Astrocyte (in vitro differentiated cells and primary cell): ENCODE measurements at regions not wholly inside any gene's neighbourhood (a gene's known extent, or its start where the extent isn't known, plus 50 kb on each side); places are given as distances from the start of the nearest gene placed in this dataset.

Experiments
- DNase-seq: peaks from one replicate; pipeline ENCODE4 v3.0.0-alpha.2; 2010; ENCODE audit warnings: low read depth
- FAIRE-seq: peaks from 2 replicates; lab custom pipeline; 2011; peaks lifted over from hg19 to GRCh38; lab: Jason Lieb, UNC
- H2AFZ ChIP-seq: 2 replicates; pipeline ENCODE4 v1.6.0; 2012; ENCODE audit warnings: low read depth, low read length, inconsistent platforms
- H3K27ac ChIP-seq: 2 replicates; pipeline ENCODE4 v1.5.1; 2011; ENCODE audit warnings: low read depth, low read length, inconsistent platforms
- H3K27me3 ChIP-seq: 2 replicates; pipeline ENCODE4 v1.6.0; 2011; ENCODE audit warnings: low read length, inconsistent platforms; ENCODE audit not compliant: insufficient read depth
- H3K36me3 ChIP-seq: 2 replicates; pipeline ENCODE4 v1.5.1; 2011; ENCODE audit warnings: low read length, inconsistent platforms; ENCODE audit not compliant: insufficient read depth
- H3K4me1 ChIP-seq: 2 replicates; pipeline ENCODE4 v1.5.1; 2011; ENCODE audit warnings: low read length, inconsistent platforms; ENCODE audit not compliant: insufficient read depth
- H3K4me2 ChIP-seq: 2 replicates; pipeline ENCODE4 v1.6.0; 2012; ENCODE audit warnings: low read length, inconsistent platforms
- H3K4me3 ChIP-seq: 2 replicates; pipeline ENCODE4 v1.5.1; 2011; ENCODE audit warnings: low read depth, mild to moderate bottlenecking, low read length, inconsistent platforms; ENCODE audit not compliant: insufficient read depth
- H3K79me2 ChIP-seq: 2 replicates; pipeline ENCODE4 v1.6.0; 2012; ENCODE audit warnings: mild to moderate bottlenecking, low read length, inconsistent platforms; ENCODE audit not compliant: insufficient read depth
- H3K9ac ChIP-seq: 2 replicates; pipeline ENCODE4 v1.6.0; 2012; ENCODE audit warnings: mild to moderate bottlenecking, low read length, inconsistent platforms
- H3K9me3 ChIP-seq: 2 replicates; pipeline ENCODE4 v1.5.1; 2012; ENCODE audit warnings: low read depth, mild to moderate bottlenecking, low read length, inconsistent platforms; ENCODE audit not compliant: insufficient read depth
- H4K20me1 ChIP-seq: 2 replicates; pipeline ENCODE4 v1.6.0; 2012; ENCODE audit warnings: low read length, inconsistent platforms; ENCODE audit not compliant: insufficient read depth
- H3K27ac Mint-ChIP-seq: one replicate; pipeline ENCODE4 v1.8.0; 2021; ENCODE audit warnings: mild to moderate bottlenecking, mixed read lengths; ENCODE audit not compliant: unreplicated experiment
- H3K27me3 Mint-ChIP-seq: one replicate; pipeline ENCODE4 v1.8.0; 2021; ENCODE audit warnings: low read depth, mixed read lengths; ENCODE audit not compliant: unreplicated experiment
- H3K36me3 Mint-ChIP-seq: one replicate; pipeline ENCODE4 v1.8.0; 2021; ENCODE audit warnings: low read depth, mixed read lengths; ENCODE audit not compliant: unreplicated experiment
- H3K4me1 Mint-ChIP-seq: one replicate; pipeline ENCODE4 v1.8.0; 2021; ENCODE audit warnings: low read depth, mixed read lengths; ENCODE audit not compliant: unreplicated experiment
- H3K4me3 Mint-ChIP-seq: one replicate; pipeline ENCODE4 v1.8.0; 2021; ENCODE audit warnings: mild to moderate bottlenecking, moderate library complexity, mixed read lengths; ENCODE audit not compliant: unreplicated experiment
- H3K9me3 Mint-ChIP-seq: one replicate; pipeline ENCODE4 v1.8.0; 2021; ENCODE audit warnings: mild to moderate bottlenecking, mixed read lengths; ENCODE audit not compliant: unreplicated experiment
- EZH2 ChIP-seq: IDR thresholded peaks from 2 replicates; pipeline ENCODE4 v1.6.1; 2012; ENCODE audit warnings: mild to moderate bottlenecking, low read length, inconsistent platforms; ENCODE audit not compliant: insufficient read depth
- TF ChIP-seq, protein P1 (sequence below): IDR thresholded peaks from 2 replicates; pipeline ENCODE4 v1.5.1; 2011; ENCODE audit warnings: low read depth, mild to moderate bottlenecking, inconsistent platforms, low read length, moderate library complexity; ENCODE audit not compliant: insufficient read depth

DNA sequence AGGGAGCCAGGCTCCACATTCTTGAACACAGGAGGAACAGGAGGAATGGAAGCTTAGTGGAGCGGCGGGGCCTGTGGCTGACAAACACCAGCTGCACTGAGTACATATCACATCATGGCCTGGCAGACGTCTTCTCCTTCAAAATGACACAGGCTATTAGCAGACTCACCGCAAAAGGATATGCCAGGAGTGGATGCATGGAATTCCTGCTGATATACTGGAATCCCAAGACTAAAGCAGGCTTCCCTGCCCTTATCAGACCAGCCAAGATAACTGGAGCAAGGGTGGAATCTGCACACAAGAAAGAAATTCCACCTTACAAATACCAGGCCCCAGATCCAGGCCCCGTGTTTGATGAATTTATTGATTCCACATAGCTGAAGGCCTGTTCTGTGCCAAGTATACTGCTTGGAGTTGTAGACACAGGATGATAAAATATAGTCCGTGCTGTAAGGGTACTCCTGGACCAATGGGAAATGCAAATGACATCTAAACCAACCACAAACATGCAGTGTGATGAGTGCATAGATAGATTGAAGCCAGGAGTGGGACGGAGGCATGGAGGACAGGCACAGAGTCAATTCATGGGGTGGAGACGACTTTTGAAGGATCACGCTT is 480.5 kb upstream of the ZMIZ1 start:
- Histone ChIP-seq H3K79me2 (no peaks in the 10 kb centered on the region), H3K4me2 (no peak overlapping the region), H3K27me3 (peaks cover 3% of the 10 kb centered on the region), H3K4me3 (no peak overlapping the region), H3K27ac (no peak overlapping the region), H4K20me1 (no peaks in the 10 kb centered on the region), H2AFZ (no peak overlapping the region), H3K9me3 (no peaks in the 10 kb centered on the region), H3K36me3 (no peaks in the 10 kb centered on the region), H3K4me1 (no peaks in the 10 kb centered on the region), H3K9ac (no peak overlapping the region)
- FAIRE-seq, result no peak
- DNase-seq, result peak; percentile 98
- Mint-ChIP-seq H3K4me3 (no peak overlapping the region), H3K27me3 (peaks cover 42% of the 10 kb centered on the region), H3K27ac (peak overlapping the region; percentile 67), H3K4me1 (peaks cover 10% of the 10 kb centered on the region), H3K36me3 (no peaks in the 10 kb centered on the region), H3K9me3 (no peaks in the 10 kb centered on the region)
- TF ChIP-seq, protein P1, sequence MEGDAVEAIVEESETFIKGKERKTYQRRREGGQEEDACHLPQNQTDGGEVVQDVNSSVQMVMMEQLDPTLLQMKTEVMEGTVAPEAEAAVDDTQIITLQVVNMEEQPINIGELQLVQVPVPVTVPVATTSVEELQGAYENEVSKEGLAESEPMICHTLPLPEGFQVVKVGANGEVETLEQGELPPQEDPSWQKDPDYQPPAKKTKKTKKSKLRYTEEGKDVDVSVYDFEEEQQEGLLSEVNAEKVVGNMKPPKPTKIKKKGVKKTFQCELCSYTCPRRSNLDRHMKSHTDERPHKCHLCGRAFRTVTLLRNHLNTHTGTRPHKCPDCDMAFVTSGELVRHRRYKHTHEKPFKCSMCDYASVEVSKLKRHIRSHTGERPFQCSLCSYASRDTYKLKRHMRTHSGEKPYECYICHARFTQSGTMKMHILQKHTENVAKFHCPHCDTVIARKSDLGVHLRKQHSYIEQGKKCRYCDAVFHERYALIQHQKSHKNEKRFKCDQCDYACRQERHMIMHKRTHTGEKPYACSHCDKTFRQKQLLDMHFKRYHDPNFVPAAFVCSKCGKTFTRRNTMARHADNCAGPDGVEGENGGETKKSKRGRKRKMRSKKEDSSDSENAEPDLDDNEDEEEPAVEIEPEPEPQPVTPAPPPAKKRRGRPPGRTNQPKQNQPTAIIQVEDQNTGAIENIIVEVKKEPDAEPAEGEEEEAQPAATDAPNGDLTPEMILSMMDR, result no peak
- no peak for TF ChIP-seq EZH2

DNA sequence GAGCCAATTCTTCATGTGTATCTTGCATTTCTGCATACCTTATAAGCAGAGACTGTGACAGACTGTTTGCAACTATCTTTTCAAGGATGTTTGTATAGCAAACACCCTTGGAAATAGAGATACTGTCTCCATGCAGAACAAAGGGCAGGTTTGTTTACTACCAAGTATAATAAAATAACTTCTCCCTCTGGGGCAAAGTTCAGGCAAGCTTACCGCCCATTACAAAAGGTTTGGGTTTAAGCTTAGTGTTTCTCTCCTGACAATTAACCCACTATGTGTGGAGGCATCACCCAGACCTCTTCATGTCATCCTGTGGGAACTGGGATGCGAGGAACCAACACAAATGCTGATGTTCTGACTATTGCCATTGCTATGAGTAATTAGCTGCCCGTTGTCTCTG is 479.1 kb upstream of the ZMIZ1 start:
- H4K20me1 ChIP-seq, result no peaks in the 10 kb centered on the region
- DNase-seq (no peak), FAIRE-seq (no peak)
- H3K79me2 ChIP-seq, result no peaks in the 10 kb centered on the region
- Mint-ChIP-seq H3K27me3 (peaks cover 30% of the 10 kb centered on the region), H3K36me3 (no peaks in the 10 kb centered on the region), H3K27ac (no peak overlapping the region), H3K9me3 (no peaks in the 10 kb centered on the region), H3K4me3 (no peak overlapping the region), H3K4me1 (peaks cover 10% of the 10 kb centered on the region)
- no peak overlapping the region for H3K27ac ChIP-seq
- H3K36me3 ChIP-seq, result no peaks in the 10 kb centered on the region
- TF ChIP-seq, protein P1, result no peak
- no peak for TF ChIP-seq EZH2
- no peak overlapping the region for H2AFZ ChIP-seq
- no peaks in the 10 kb centered on the region for H3K9me3 ChIP-seq
- H3K27me3 ChIP-seq, result peaks cover 3% of the 10 kb centered on the region
- no peak overlapping the region for H3K9ac ChIP-seq
- no peaks in the 10 kb centered on the region for H3K4me1 ChIP-seq
- H3K4me2 ChIP-seq, result no peak overlapping the region
- H3K4me3 ChIP-seq, result no peak overlapping the region

DNA sequence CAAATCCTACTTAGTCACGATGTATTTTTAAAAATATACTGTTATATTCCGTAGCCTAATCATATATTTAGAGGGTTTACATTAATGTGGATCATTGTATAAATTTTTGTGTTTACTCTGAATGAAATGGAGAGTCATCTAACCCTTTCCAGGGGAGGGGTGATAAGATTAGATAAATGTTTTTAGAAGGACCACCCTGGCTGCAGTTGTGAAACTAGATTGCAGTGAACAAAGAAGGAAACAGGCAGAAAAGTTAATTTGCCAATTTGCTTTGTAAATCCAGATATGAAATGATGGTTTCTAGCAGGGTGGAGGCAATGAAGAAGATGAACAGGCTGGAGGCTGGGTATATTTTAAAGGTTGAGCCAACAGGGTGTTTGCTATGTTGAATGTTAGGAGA is 477.7 kb upstream of the ZMIZ1 start:
- no peaks in the 10 kb centered on the region for H3K4me1 ChIP-seq
- Mint-ChIP-seq H3K4me1 (peaks cover 10% of the 10 kb centered on the region), H3K27ac (no peak overlapping the region), H3K36me3 (no peaks in the 10 kb centered on the region), H3K27me3 (peaks cover 27% of the 10 kb centered on the region), H3K4me3 (no peak overlapping the region), H3K9me3 (no peaks in the 10 kb centered on the region)
- peaks cover 6% of the 10 kb centered on the region for H3K27me3 ChIP-seq
- no peaks in the 10 kb centered on the region for H3K79me2 ChIP-seq
- H3K36me3 ChIP-seq, result no peaks in the 10 kb centered on the region
- no peaks in the 10 kb centered on the region for H3K9me3 ChIP-seq
- no peak overlapping the region for H3K4me3 ChIP-seq
- TF ChIP-seq EZH2, result no peak
- TF ChIP-seq, protein P1, result no peak
- no peaks in the 10 kb centered on the region for H4K20me1 ChIP-seq
- no peak overlapping the region for H2AFZ ChIP-seq
- no peak overlapping the region for H3K9ac ChIP-seq
- H3K27ac ChIP-seq, result no peak overlapping the region
- H3K4me2 ChIP-seq, result no peak overlapping the region
- DNase-seq (no peak), FAIRE-seq (no peak)
